ENCODE measurements at regions not wholly inside any gene's neighbourhood (a gene's known extent, or its start where the extent isn't known, plus 50 kb on each side); places are given as distances from the start of the nearest gene placed in this dataset.

- Histone ChIP-seq H3K27me3 (ENCODE audit: control insufficient read depth in 4 of 4, insufficient read depth in 4 of 4, low read length in 3 of 4) (no peaks in the 10 kb centered on the region), H3K9me3 (ENCODE audit: control insufficient read depth in 4 of 4, low read length in 3 of 4) (no peaks in the 10 kb centered on the region), H3K27ac (ENCODE audit: low read depth in 1 of 2, low read length in 2 of 2) (no peak overlapping the region), H3K36me3 (ENCODE audit: control insufficient read depth in 4 of 4, insufficient read depth in 3 of 4, low read depth in 1 of 4, low read length in 3 of 4) (no peaks in the 10 kb centered on the region), H3K4me3 (ENCODE audit: low read depth in 1 of 3, low read length in 3 of 3) (no peak overlapping the region), H3K9ac (ENCODE audit: low read depth in 1 of 2, low read length in 2 of 2) (no peak overlapping the region), H3K4me1 (ENCODE audit: control insufficient read depth in 4 of 4, insufficient read depth in 4 of 4, low read length in 3 of 4) (no peaks in the 10 kb centered on the region)
- no peak for DNase-seq (ENCODE audit: low spot score)
- 85% methylated on average over 3 of the region's 3 CpGs for WGBS
- TF ChIP-seq RAD21 (IDR thresholded peaks at IDR 0.05), result no peak
- TF ChIP-seq YY1 (IDR thresholded peaks at IDR 0.05), result no peak
- TF ChIP-seq REST (IDR thresholded peaks at IDR 0.05), result no peak
- TF ChIP-seq RXRA (IDR thresholded peaks at IDR 0.05), result no peak
- TF ChIP-seq FOXA1 (IDR thresholded peaks at IDR 0.05), result no peak
- TF ChIP-seq ATF3 (IDR thresholded peaks at IDR 0.05), result no peak
- no peak for TF ChIP-seq SP1 (IDR thresholded peaks at IDR 0.05)
- no peak for TF ChIP-seq GABPA (IDR thresholded peaks at IDR 0.05 in 1 of 2, conservative IDR thresholded peaks at IDR 0.05 in 1 of 2)
- no peak for TF ChIP-seq CTCF (IDR thresholded peaks at IDR 0.05; ENCODE audit: low read depth, low read length, missing input control)
- no peak for TF ChIP-seq HNF4A (conservative IDR thresholded peaks at IDR 0.05)
These were observed 502.9 kb upstream of the CELF2 start for GRCh38 chr10:10514797-10515196.

- no peak for DNase-seq (ENCODE audit: low spot score)
- TF ChIP-seq EGR1 (IDR thresholded peaks at IDR 0.05; ENCODE audit: low read depth in 2 of 2) (no peak), MAX (IDR thresholded peaks at IDR 0.05) (no peak), CTCF (IDR thresholded peaks at IDR 0.05; ENCODE audit: low read depth, low read length, missing input control) (no peak), FOXA2 (IDR thresholded peaks at IDR 0.05) (no peak), SP1 (IDR thresholded peaks at IDR 0.05) (no peak), YY1 (IDR thresholded peaks at IDR 0.05) (no peak), TAF1 (conservative IDR thresholded peaks at IDR 0.05) (no peak), FOXA1 (IDR thresholded peaks at IDR 0.05) (no peak), ATF3 (IDR thresholded peaks at IDR 0.05) (no peak), REST (IDR thresholded peaks at IDR 0.05) (no peak), ZBTB33 (IDR thresholded peaks at IDR 0.05) (no peak)
- Histone ChIP-seq H3K9ac (ENCODE audit: low read depth in 1 of 2, low read length in 2 of 2) (no peak overlapping the region), H3K9me3 (ENCODE audit: control insufficient read depth in 4 of 4, low read length in 3 of 4) (no peaks in the 10 kb centered on the region), H3K4me3 (ENCODE audit: low read depth in 1 of 3, low read length in 3 of 3) (no peak overlapping the region), H3K36me3 (ENCODE audit: control insufficient read depth in 4 of 4, insufficient read depth in 3 of 4, low read depth in 1 of 4, low read length in 3 of 4) (no peaks in the 10 kb centered on the region), H3K27ac (ENCODE audit: low read depth in 1 of 2, low read length in 2 of 2) (no peak overlapping the region), H3K27me3 (ENCODE audit: control insufficient read depth in 4 of 4, insufficient read depth in 4 of 4, low read length in 3 of 4) (no peaks in the 10 kb centered on the region), H3K4me1 (ENCODE audit: control insufficient read depth in 4 of 4, insufficient read depth in 4 of 4, low read length in 3 of 4) (no peaks in the 10 kb centered on the region)
- 76% methylated on average over 13 of the region's 13 CpGs for WGBS
These were observed 502.0 kb upstream of the CELF2 start for GRCh38 chr10:10515479-10516204.
